Suppressor macrophage treated with lipopolysaccharide for 1 hour (primary cell): ENCODE measurements at regions not wholly inside any gene's neighbourhood (a gene's known extent, or its start where the extent isn't known, plus 50 kb on each side); places are given as distances from the start of the nearest gene placed in this dataset.

ENCODE experiments used
- DNase-seq, 3 donors: peaks; one replicate each; pipeline ENCODE4 v3.0.0-alpha.2; 2020 to 2022

GRCh38 chr4:89419111-89419695, 111.6 kb upstream of the GPRIN3 start:
- DNase-seq = no peak

- no peak for DNase-seq
Measured at GRCh38 chr4:89416960-89417359, 109.4 kb upstream of the GPRIN3 start.

GRCh38 chr4:89413518-89413917, 105.9 kb upstream of the GPRIN3 start:
- no peak for DNase-seq

- no peak for DNase-seq
Measured at GRCh38 chr4:89411539-89412309, 104.1 kb upstream of the GPRIN3 start.

GRCh38 chr4:89410687-89411086, 103.1 kb upstream of the GPRIN3 start:
- DNase-seq = peak; percentile 37 to 39 (median 38)

GRCh38 chr4:89404530-89404929, 96.9 kb upstream of the GPRIN3 start:
- DNase-seq = no peak

GRCh38 chr4:89403826-89404225, 96.2 kb upstream of the GPRIN3 start:
- no peak for DNase-seq

GRCh38 chr4:89400287-89401035, 92.9 kb upstream of the GPRIN3 start:
- no peak for DNase-seq

- no peak for DNase-seq
Measured at GRCh38 chr4:89398644-89399043, 91.0 kb upstream of the GPRIN3 start.

- no peak for DNase-seq
Measured at GRCh38 chr4:89398146-89398545, 90.5 kb upstream of the GPRIN3 start.

- DNase-seq = no peak
Measured at GRCh38 chr4:89397441-89397840, 89.8 kb upstream of the GPRIN3 start.

- no peak for DNase-seq
Measured at GRCh38 chr4:89382439-89382838, 74.8 kb upstream of the GPRIN3 start.

- DNase-seq = no peak
Measured at GRCh38 chr4:89380980-89381379, 73.4 kb upstream of the GPRIN3 start.

- DNase-seq = no peak
Measured at GRCh38 chr4:89379511-89380044, 72.0 kb upstream of the GPRIN3 start.

- DNase-seq = no peak
Measured at GRCh38 chr4:89373394-89373793, 65.8 kb upstream of the GPRIN3 start.

- peak in 1 of 3 donors; percentile 26 for DNase-seq
Measured at GRCh38 chr4:89371614-89372013, 64.0 kb upstream of the GPRIN3 start.

GRCh38 chr4:89369581-89369980, 62.0 kb upstream of the GPRIN3 start:
- DNase-seq = peak; percentile 19 to 25 (median 22)

- DNase-seq = peak; percentile 60 to 74 (median 66)
Measured at GRCh38 chr4:89368861-89369260, 61.3 kb upstream of the GPRIN3 start.

- no peak for DNase-seq
Measured at GRCh38 chr4:89365776-89366175, 58.2 kb upstream of the GPRIN3 start.

GRCh38 chr4:89365375-89365774, 57.8 kb upstream of the GPRIN3 start:
- no peak for DNase-seq

- no peak for DNase-seq
Measured at GRCh38 chr4:89364541-89364940, 56.9 kb upstream of the GPRIN3 start.

GRCh38 chr4:89363786-89364185, 56.2 kb upstream of the GPRIN3 start:
- no peak for DNase-seq

- no peak for DNase-seq
Measured at GRCh38 chr4:89358935-89359638, 51.5 kb upstream of the GPRIN3 start.
